ENCODE measurements at regions not wholly inside any gene's neighbourhood (a gene's known extent, or its start where the extent isn't known, plus 50 kb on each side); places are given as distances from the start of the nearest gene placed in this dataset.
A peak's percentile ranks its signal among the peaks of the same experiment; 100 is the strongest.

DNA sequence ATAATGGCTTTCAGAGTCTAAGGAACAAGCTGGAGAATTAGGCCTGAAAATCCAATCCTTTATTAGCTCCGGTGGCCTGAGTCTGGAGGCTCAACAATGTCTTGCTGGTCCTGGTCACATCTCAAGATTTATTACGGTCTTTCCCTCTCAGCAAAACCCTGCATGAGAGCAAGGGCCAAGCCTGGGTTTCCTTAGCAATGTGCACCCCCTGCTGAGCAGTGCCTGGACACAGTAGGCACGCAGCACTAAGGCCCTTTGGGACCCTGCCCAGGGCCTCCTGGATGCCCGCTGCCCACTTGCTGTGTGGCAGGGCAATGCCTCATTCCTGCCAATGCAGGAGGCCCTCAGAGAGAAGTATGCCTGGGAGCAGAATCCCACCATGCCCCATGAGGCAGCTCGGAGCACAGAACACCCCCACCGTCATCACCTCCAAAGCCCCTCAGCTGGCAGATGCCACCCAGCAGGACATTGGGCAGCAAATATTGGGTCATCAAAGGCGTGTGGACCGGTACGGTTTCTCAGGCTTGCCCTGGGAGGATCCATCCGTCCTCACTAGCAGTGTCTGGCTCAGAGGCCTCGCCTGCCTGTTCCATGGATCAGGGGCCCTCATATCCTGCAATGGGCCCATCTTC, 156.4 kb downstream of the OAT start:
- TF ChIP-seq, protein P1, sequence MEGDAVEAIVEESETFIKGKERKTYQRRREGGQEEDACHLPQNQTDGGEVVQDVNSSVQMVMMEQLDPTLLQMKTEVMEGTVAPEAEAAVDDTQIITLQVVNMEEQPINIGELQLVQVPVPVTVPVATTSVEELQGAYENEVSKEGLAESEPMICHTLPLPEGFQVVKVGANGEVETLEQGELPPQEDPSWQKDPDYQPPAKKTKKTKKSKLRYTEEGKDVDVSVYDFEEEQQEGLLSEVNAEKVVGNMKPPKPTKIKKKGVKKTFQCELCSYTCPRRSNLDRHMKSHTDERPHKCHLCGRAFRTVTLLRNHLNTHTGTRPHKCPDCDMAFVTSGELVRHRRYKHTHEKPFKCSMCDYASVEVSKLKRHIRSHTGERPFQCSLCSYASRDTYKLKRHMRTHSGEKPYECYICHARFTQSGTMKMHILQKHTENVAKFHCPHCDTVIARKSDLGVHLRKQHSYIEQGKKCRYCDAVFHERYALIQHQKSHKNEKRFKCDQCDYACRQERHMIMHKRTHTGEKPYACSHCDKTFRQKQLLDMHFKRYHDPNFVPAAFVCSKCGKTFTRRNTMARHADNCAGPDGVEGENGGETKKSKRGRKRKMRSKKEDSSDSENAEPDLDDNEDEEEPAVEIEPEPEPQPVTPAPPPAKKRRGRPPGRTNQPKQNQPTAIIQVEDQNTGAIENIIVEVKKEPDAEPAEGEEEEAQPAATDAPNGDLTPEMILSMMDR (optimal IDR thresholded peaks at IDR 0.05 in 1 of 3, IDR thresholded peaks at IDR 0.05 in 1 of 3, conservative IDR thresholded peaks at IDR 0.05 in 1 of 3; ENCODE audit: extremely low read depth in 1 of 3, insufficient read depth in 2 of 3, low read length in 3 of 3), result peak in 1 of 3 experiments; percentile 33
- TF ChIP-seq EZH2 (IDR thresholded peaks at IDR 0.05; ENCODE audit: low read length), result no peak
